BLaER1 (cell line): ENCODE measurements at regions not wholly inside any gene's neighbourhood (a gene's known extent, or its start where the extent isn't known, plus 50 kb on each side); places are given as distances from the start of the nearest gene placed in this dataset.

ENCODE experiments used
- H3K27ac ChIP-seq: shearing (Covaris generic); formaldehyde crosslinking; 2 replicates; pipeline ENCODE4 v1.8.1; 2022
- H3K27me3 ChIP-seq: shearing (Covaris generic); formaldehyde crosslinking; 2 replicates; pipeline ENCODE4 v1.8.1; 2022
- H3K36me3 ChIP-seq: shearing (Covaris generic); formaldehyde crosslinking; 2 replicates; pipeline ENCODE4 v1.8.1; 2022
- H3K4me1 ChIP-seq: shearing (Covaris generic); formaldehyde crosslinking; 2 replicates; pipeline ENCODE4 v1.8.1; 2022
- H3K4me2 ChIP-seq: shearing (Covaris generic); formaldehyde crosslinking; 2 replicates; pipeline ENCODE4 v1.8.1; 2022
- H3K4me3 ChIP-seq: shearing (Covaris generic); formaldehyde crosslinking; 2 replicates; pipeline ENCODE4 v1.8.1; 2022
- H3K9ac ChIP-seq: shearing (Covaris generic); formaldehyde crosslinking; 2 replicates; pipeline ENCODE4 v1.8.1; 2022
- H3K9me3 ChIP-seq: shearing (Covaris generic); formaldehyde crosslinking; 2 replicates; pipeline ENCODE4 v1.8.1; 2022
- H4K20me1 ChIP-seq: shearing (Covaris generic); formaldehyde crosslinking; 2 replicates; pipeline ENCODE4 v1.8.1; 2022
- Cebpa-rat ChIP-seq: shearing (Covaris generic); IDR thresholded peaks from 2 replicates; pipeline ENCODE4 v1.8.1; 2022

- Histone ChIP-seq H3K4me1 (peaks cover 9% of the 10 kb centered on the region), H3K9ac (no peak overlapping the region), H3K4me3 (no peak overlapping the region), H3K9me3 (no peaks in the 10 kb centered on the region), H4K20me1 (no peaks in the 10 kb centered on the region), H3K27ac (no peak overlapping the region), H3K27me3 (no peaks in the 10 kb centered on the region), H3K4me2 (no peak overlapping the region), H3K36me3 (no peaks in the 10 kb centered on the region)
- no peak for TF ChIP-seq Cebpa-rat
Observed at GRCh38 chr1:104768466-104768865, 1018.8 kb downstream of the AMY1C start.

DNA sequence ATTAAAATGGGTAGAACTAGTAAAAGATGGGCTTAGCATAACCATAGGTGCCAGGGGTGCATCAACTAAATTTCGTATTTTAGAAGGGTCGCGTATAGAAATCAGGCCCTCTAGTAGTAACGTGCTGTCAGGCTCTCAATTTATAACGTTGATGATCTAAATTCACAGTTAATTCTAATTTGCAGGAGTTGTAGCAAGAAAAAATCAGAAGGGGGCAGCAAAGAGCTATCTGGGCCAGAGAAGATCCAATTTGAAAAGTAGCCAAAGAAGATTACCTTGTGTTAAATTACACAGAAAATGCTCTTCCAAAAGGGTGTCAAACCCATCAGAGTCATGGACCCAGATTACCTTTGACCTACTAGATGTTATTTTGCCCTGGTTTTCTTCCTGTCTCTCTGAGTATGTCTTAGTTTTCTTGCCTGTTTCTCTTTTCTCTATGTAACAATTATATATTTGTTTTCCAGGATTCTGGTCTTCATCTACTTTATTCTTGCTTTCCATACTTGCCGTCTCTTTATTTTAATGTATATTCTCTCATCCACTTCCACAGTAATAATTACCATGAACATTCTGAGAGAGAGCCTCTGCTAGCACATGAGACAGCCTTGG, 1030.9 kb downstream of the AMY1C start:
- peaks cover 13% of the 10 kb centered on the region for H3K4me1 ChIP-seq
- H3K4me3 ChIP-seq: no peak overlapping the region
- peaks cover 31% of the 10 kb centered on the region for H3K9me3 ChIP-seq
- H3K36me3 ChIP-seq: no peaks in the 10 kb centered on the region
- no peak overlapping the region for H3K4me2 ChIP-seq
- no peak overlapping the region; the same call in 1 of the 2 replicates for H3K27ac ChIP-seq
- no peak overlapping the region for H3K9ac ChIP-seq
- H4K20me1 ChIP-seq: no peaks in the 10 kb centered on the region
- TF ChIP-seq Cebpa-rat: no peak
- H3K27me3 ChIP-seq: no peaks in the 10 kb centered on the region

DNA sequence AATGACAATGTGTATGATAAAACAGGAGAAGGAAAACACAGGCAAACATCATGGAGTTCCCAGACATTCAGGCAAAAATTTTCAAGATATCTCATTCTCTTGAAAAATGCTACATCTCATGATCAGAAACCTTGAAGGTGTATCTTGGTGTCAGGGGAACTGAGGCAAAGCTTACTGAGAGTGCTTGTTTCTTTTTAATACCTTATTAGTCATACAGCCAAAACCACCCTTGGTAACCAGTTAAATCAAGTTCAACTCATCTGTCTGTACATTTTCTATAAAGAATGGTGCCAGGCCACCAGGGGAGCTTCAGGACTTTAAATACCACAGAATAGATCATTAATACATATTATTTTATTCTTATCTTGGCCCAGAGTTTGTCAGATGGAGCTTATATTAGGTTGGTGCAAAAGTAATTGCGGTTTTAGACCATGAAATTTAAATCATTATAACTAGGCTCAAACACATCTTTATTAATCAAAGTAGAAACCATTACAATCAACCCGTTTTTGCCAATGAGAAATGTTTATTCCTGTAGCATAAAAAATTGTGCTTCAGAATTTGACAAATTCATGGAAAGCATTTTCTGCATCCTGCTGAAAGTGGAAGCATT, 1036.0 kb downstream of the AMY1C start:
- Histone ChIP-seq H3K4me2 (no peak overlapping the region), H3K27me3 (no peaks in the 10 kb centered on the region), H3K4me3 (no peak overlapping the region), H3K9me3 (peaks cover 46% of the 10 kb centered on the region), H3K27ac (no peak overlapping the region), H3K9ac (no peak overlapping the region), H3K36me3 (peaks cover 8% of the 10 kb centered on the region; the same call in 1 of the 2 replicates), H3K4me1 (peaks cover 9% of the 10 kb centered on the region), H4K20me1 (no peaks in the 10 kb centered on the region)
- no peak for TF ChIP-seq Cebpa-rat

GRCh38 chr1:104787866-104788510, 1038.3 kb downstream of the AMY1C start:
- Histone ChIP-seq H3K4me1 (no peaks in the 10 kb centered on the region), H3K36me3 (peaks cover 8% of the 10 kb centered on the region; the same call in 1 of the 2 replicates), H3K4me3 (no peak overlapping the region), H3K9ac (no peak overlapping the region), H3K9me3 (peaks cover 39% of the 10 kb centered on the region), H3K4me2 (no peak overlapping the region), H3K27ac (no peak overlapping the region), H4K20me1 (no peaks in the 10 kb centered on the region), H3K27me3 (no peaks in the 10 kb centered on the region)
- no peak for TF ChIP-seq Cebpa-rat

DNA sequence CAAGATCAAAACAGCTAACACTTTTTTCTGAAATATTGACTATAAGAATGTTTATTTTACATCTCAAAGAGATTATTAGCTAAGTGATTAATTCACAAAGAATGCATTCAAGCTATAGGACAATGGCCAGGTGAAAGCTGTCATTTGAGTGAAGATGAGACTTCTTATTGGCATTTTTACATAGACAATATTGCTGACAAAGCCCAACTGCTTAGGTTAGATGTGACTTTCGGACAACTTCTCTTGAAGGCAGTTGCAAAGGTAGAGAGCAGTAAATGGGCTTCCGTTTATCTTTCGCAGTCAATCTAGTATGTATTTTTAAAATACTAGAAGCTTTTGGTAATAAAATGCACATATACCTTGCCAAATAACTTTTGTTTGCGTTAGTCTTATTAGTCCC, 1041.3 kb downstream of the AMY1C start:
- Histone ChIP-seq H3K36me3 (peaks cover 8% of the 10 kb centered on the region; the same call in 1 of the 2 replicates), H3K9ac (no peak overlapping the region), H3K9me3 (peaks cover 36% of the 10 kb centered on the region), H3K27ac (no peak overlapping the region), H4K20me1 (no peaks in the 10 kb centered on the region), H3K4me3 (no peak overlapping the region), H3K4me1 (no peaks in the 10 kb centered on the region), H3K27me3 (no peaks in the 10 kb centered on the region), H3K4me2 (no peak overlapping the region)
- TF ChIP-seq Cebpa-rat: no peak

DNA sequence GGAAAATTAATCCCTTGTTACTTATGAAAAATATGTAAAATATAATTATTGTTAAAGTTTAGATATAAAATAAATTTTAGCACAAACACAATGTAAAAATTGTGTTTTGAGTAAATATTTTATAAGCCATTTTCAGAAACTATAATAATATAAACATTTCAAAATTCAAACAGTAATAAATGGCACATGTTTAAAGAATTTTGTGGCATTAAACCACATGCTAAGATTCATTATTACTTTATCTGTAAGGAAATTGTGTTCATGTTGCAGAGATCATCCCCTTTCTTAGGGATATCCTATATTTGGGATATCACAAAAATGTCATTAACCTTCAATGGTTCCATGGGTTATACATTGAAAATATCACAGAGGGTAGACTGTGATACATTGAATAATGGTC, 1044.3 kb downstream of the AMY1C start:
- Histone ChIP-seq H3K27me3 (no peaks in the 10 kb centered on the region), H4K20me1 (no peaks in the 10 kb centered on the region), H3K4me3 (no peak overlapping the region), H3K9ac (no peak overlapping the region), H3K36me3 (no peaks in the 10 kb centered on the region), H3K9me3 (peaks cover 9% of the 10 kb centered on the region), H3K27ac (no peak overlapping the region), H3K4me2 (no peak overlapping the region), H3K4me1 (no peaks in the 10 kb centered on the region)
- TF ChIP-seq Cebpa-rat: no peak

DNA sequence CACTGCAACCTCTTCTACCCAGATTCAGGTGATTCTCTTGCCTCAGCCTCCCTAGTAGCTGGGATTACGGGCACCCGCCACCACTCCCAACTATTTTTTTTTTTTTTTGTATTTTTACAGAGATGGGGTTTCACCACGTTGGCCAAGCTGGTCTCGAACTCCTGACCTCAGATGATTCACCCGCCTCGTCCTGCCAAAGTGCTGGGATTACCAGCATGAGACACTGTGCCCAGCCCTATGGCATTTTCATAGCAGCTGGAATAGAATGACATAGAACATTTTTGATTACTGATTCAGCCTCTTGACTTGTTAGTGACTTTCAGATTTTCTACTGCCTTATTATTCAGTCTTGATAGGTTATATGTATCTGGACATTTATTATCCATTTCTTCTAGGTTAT, 1046.2 kb downstream of the AMY1C start:
- Histone ChIP-seq H3K4me1 (no peaks in the 10 kb centered on the region), H3K4me2 (no peak overlapping the region), H3K36me3 (no peaks in the 10 kb centered on the region), H3K9me3 (peaks cover 9% of the 10 kb centered on the region), H3K4me3 (no peak overlapping the region), H4K20me1 (no peaks in the 10 kb centered on the region), H3K27ac (no peak overlapping the region), H3K27me3 (no peaks in the 10 kb centered on the region), H3K9ac (no peak overlapping the region)
- TF ChIP-seq Cebpa-rat: no peak

GRCh38 chr1:104797982-104798381, 1048.3 kb downstream of the AMY1C start:
- Histone ChIP-seq H3K4me1 (no peaks in the 10 kb centered on the region), H3K4me3 (no peak overlapping the region), H3K9ac (no peak overlapping the region), H3K27me3 (no peaks in the 10 kb centered on the region), H3K36me3 (no peaks in the 10 kb centered on the region), H3K9me3 (peaks cover 9% of the 10 kb centered on the region), H4K20me1 (no peaks in the 10 kb centered on the region), H3K4me2 (no peak overlapping the region), H3K27ac (no peak overlapping the region)
- no peak for TF ChIP-seq Cebpa-rat

DNA sequence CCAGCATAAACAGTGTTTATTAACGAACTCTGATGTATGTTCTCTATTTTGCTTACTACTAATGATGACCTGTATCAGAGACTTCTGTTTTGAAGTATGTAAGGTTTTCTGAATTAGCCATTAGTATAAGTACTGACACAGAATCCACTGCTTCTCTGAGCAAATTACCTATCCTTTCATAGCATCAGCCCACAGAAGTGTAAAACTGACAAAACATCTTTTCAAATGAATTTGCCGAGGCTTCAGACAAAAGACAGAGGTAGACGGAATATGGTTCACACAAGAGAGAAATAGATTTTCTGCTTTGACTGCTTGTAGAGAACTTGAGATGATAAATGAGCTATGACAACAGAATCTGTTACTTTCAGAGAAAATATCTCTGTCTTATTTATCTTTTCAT, 1051.6 kb downstream of the AMY1C start:
- Histone ChIP-seq H3K36me3 (no peaks in the 10 kb centered on the region), H4K20me1 (no peaks in the 10 kb centered on the region), H3K4me3 (no peak overlapping the region), H3K9me3 (no peaks in the 10 kb centered on the region), H3K27me3 (no peaks in the 10 kb centered on the region), H3K4me2 (no peak overlapping the region), H3K27ac (no peak overlapping the region), H3K9ac (no peak overlapping the region), H3K4me1 (no peaks in the 10 kb centered on the region)
- TF ChIP-seq Cebpa-rat: no peak

DNA sequence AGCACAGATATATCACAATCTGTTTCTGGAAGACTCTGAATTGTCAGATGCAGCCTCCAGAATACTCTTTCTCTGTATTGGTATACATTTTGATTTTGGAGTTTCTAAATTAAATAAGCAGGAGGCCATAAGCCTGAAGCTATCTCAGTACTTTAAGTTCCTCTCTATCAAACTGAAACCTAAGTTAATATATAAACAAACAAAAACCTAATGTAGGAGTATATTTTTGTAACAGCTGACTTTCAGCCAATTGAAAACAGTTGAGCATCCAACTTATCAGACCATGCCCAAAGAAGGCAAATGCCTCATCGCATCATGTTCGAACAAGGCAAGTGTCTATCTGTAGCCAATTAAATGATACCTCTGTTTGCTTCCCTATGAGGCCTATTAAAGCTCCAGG, 1054.4 kb downstream of the AMY1C start:
- H3K4me1 ChIP-seq: no peaks in the 10 kb centered on the region
- no peak overlapping the region for H3K27ac ChIP-seq
- H3K36me3 ChIP-seq: no peaks in the 10 kb centered on the region
- H3K9ac ChIP-seq: no peak overlapping the region
- H3K4me2 ChIP-seq: no peak overlapping the region
- TF ChIP-seq Cebpa-rat: no peak
- H3K4me3 ChIP-seq: no peak overlapping the region
- no peaks in the 10 kb centered on the region for H3K9me3 ChIP-seq
- no peaks in the 10 kb centered on the region for H3K27me3 ChIP-seq
- no peaks in the 10 kb centered on the region for H4K20me1 ChIP-seq
